ENCODE measurements at regions not wholly inside any gene's neighbourhood (a gene's known extent, or its start where the extent isn't known, plus 50 kb on each side); places are given as distances from the start of the nearest gene placed in this dataset.
"Not testable (repeated sequence)": the region's sequence is repeated elsewhere in the genome, so short reads cannot be mapped to it uniquely, and the experiment has no call there.

DNA sequence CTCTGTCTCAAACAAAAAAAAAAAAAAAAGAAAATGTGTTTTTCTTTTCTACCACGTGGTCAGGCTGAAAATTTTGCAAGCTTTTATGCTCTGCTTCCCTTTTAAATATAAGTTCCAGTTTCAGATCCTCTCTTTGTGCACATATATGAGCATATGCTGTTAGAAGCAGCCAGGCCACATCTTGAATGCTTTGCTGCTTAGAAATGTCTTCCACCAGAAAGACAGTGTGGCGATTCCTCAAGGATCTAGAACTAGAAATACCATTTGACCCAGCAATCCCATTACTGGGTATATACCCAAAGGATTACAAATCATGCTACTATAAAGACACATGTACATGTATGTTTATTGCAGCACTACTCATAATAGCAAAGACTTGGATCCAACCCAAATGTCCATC is 119.0 kb downstream of the BMP4 start:
- H2AK5ac ChIP-seq (ENCODE audit: low read length): not testable (repeated sequence)

DNA sequence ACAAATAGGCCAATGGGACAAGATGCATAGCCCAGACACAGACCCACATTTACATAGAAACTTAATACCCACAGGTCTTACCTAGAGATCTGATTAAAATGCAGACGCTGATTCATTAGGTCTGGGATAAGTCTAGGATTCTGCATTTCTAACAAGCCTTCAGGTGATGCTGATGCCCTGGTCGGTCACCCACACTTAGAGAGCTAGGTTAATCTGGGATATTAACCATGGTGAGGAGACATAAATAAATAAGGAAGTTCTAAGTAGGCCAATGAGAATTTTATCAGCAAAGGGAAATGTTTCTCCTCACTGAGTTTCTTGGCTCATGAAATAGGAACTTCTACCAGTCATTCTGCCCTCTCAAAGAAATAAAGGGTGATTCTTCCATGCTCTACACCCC is 120.1 kb downstream of the BMP4 start:
- H4K8ac ChIP-seq (ENCODE audit: low read depth, low read length): no peak overlapping the region
- peaks cover 1% of the 10 kb centered on the region for H3K9me3 ChIP-seq (ENCODE audit: insufficient read depth, low read depth, low read length)
- H4K91ac ChIP-seq (ENCODE audit: low read depth, low read length): no peak overlapping the region
- no peak overlapping the region for H2BK120ac ChIP-seq (ENCODE audit: insufficient read depth, low read length, poor library complexity)
- no peak overlapping the region for H3K4ac ChIP-seq (ENCODE audit: low read depth, low read length)
- H3K79me1 ChIP-seq (ENCODE audit: low read length): no peaks in the 10 kb centered on the region
- H4K12ac ChIP-seq (ENCODE audit: low read depth, low read length): no peak overlapping the region
- H3K27ac ChIP-seq (ENCODE audit: low read depth, low read length): no peak overlapping the region
- H2BK12ac ChIP-seq (ENCODE audit: low read length): no peak overlapping the region
- no peak for DNase-seq
- no peak overlapping the region for H2BK5ac ChIP-seq (ENCODE audit: low read depth, low read length, poor library complexity)
- H2AK5ac ChIP-seq (ENCODE audit: low read length): no peak overlapping the region
- H3K4me1 ChIP-seq (ENCODE audit: control insufficient read depth in 1 of 2, insufficient read depth in 2 of 2, low read length in 2 of 2): no peaks in the 10 kb centered on the region
- no peaks in the 10 kb centered on the region for H3K36me3 ChIP-seq (ENCODE audit: control insufficient read depth in 1 of 2, insufficient read depth in 2 of 2, low read length in 2 of 2)
- WGBS (ENCODE audit: extremely low coverage, insufficient coverage, insufficient read length): no CpG with 5 or more reads among the region's 2 CpGs
- no peak overlapping the region for H3K4me2 ChIP-seq (ENCODE audit: low read length)
- no peak overlapping the region for H3K23ac ChIP-seq (ENCODE audit: low read length)
- H3K79me2 ChIP-seq (ENCODE audit: control insufficient read depth, insufficient read depth, low read length, poor library complexity): no peaks in the 10 kb centered on the region
- H3K4me3 ChIP-seq (ENCODE audit: low read depth, low read length): no peak overlapping the region
- H3K18ac ChIP-seq (ENCODE audit: low read length): no peak overlapping the region
- H2AFZ ChIP-seq (ENCODE audit: insufficient read depth, low read length, poor library complexity): no peak overlapping the region
- no peaks in the 10 kb centered on the region for H3K27me3 ChIP-seq (ENCODE audit: insufficient read depth, low read length)
- H3K9ac ChIP-seq (ENCODE audit: low read length): no peak overlapping the region
- no peak overlapping the region for H3K14ac ChIP-seq (ENCODE audit: low read length)

More for the DNA sequence above, 119.0 kb downstream of the BMP4 start:
- H3K4me3 ChIP-seq (ENCODE audit: low read depth, low read length); H3K14ac ChIP-seq (ENCODE audit: low read length); H3K4me1 ChIP-seq (ENCODE audit: control insufficient read depth in 1 of 2, insufficient read depth in 2 of 2, low read length in 2 of 2); H3K27me3 ChIP-seq (ENCODE audit: insufficient read depth, low read length); H3K27ac ChIP-seq (ENCODE audit: low read depth, low read length); H4K8ac ChIP-seq (ENCODE audit: low read depth, low read length); H3K9me3 ChIP-seq (ENCODE audit: insufficient read depth, low read depth, low read length); H4K12ac ChIP-seq (ENCODE audit: low read depth, low read length); H3K18ac ChIP-seq (ENCODE audit: low read length); H2BK12ac ChIP-seq (ENCODE audit: low read length); H3K36me3 ChIP-seq (ENCODE audit: control insufficient read depth in 1 of 2, insufficient read depth in 2 of 2, low read length in 2 of 2); H2AFZ ChIP-seq (ENCODE audit: insufficient read depth, low read length, poor library complexity); DNase-seq; H3K79me2 ChIP-seq (ENCODE audit: control insufficient read depth, insufficient read depth, low read length, poor library complexity); H3K9ac ChIP-seq (ENCODE audit: low read length); H3K23ac ChIP-seq (ENCODE audit: low read length); H3K79me1 ChIP-seq (ENCODE audit: low read length); H3K4me2 ChIP-seq (ENCODE audit: low read length); H2BK120ac ChIP-seq (ENCODE audit: insufficient read depth, low read length, poor library complexity); H4K91ac ChIP-seq (ENCODE audit: low read depth, low read length); H3K4ac ChIP-seq (ENCODE audit: low read depth, low read length); H2BK5ac ChIP-seq (ENCODE audit: low read depth, low read length, poor library complexity): not testable (repeated sequence)
- WGBS (ENCODE audit: extremely low coverage, insufficient coverage, insufficient read length): no CpG with 5 or more reads among the region's 2 CpGs

DNA sequence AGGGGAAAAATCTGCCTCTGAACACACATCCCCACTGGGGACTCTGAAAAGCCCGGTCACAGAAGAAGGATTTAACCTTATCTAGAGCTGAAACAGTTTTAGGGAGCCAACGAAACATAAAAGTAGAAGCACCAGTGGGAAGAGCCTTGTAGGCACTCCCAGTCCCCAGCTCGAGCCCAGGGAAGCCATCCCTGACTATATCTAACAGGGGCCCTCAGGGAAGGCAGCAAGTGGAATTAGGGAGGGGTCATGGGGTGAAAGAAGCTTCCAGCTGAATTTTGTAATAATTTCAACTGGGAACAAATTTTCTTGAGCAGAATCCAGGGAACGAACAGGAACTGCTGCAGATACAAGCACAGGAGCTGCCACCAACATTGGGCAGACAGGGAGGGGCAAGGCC is 127.8 kb downstream of the BMP4 start:
- no peak overlapping the region for H4K12ac ChIP-seq (ENCODE audit: low read depth, low read length)
- DNase-seq: no peak
- no peak overlapping the region for H3K4me3 ChIP-seq (ENCODE audit: low read depth, low read length)
- no peaks in the 10 kb centered on the region for H3K36me3 ChIP-seq (ENCODE audit: control insufficient read depth in 1 of 2, insufficient read depth in 2 of 2, low read length in 2 of 2)
- H2BK12ac ChIP-seq (ENCODE audit: low read length): no peak overlapping the region
- H3K18ac ChIP-seq (ENCODE audit: low read length): no peak overlapping the region
- WGBS (ENCODE audit: extremely low coverage, insufficient coverage, insufficient read length): no CpG with 5 or more reads among the region's 4 CpGs
- H3K27ac ChIP-seq (ENCODE audit: low read depth, low read length): no peak overlapping the region
- H2BK5ac ChIP-seq (ENCODE audit: low read depth, low read length, poor library complexity): no peak overlapping the region
- H3K79me1 ChIP-seq (ENCODE audit: low read length): no peaks in the 10 kb centered on the region
- no peaks in the 10 kb centered on the region for H3K27me3 ChIP-seq (ENCODE audit: insufficient read depth, low read length)
- no peak overlapping the region for H2AK5ac ChIP-seq (ENCODE audit: low read length)
- H4K91ac ChIP-seq (ENCODE audit: low read depth, low read length): no peak overlapping the region
- no peak overlapping the region for H3K14ac ChIP-seq (ENCODE audit: low read length)
- H3K23ac ChIP-seq (ENCODE audit: low read length): no peak overlapping the region
- H3K4ac ChIP-seq (ENCODE audit: low read depth, low read length): no peak overlapping the region
- H3K4me1 ChIP-seq (ENCODE audit: control insufficient read depth in 1 of 2, insufficient read depth in 2 of 2, low read length in 2 of 2): no peaks in the 10 kb centered on the region
- no peak overlapping the region for H2BK120ac ChIP-seq (ENCODE audit: insufficient read depth, low read length, poor library complexity)
- H3K4me2 ChIP-seq (ENCODE audit: low read length): no peak overlapping the region
- H2AFZ ChIP-seq (ENCODE audit: insufficient read depth, low read length, poor library complexity): no peak overlapping the region
- no peak overlapping the region for H3K9ac ChIP-seq (ENCODE audit: low read length)
- H3K79me2 ChIP-seq (ENCODE audit: control insufficient read depth, insufficient read depth, low read length, poor library complexity): no peaks in the 10 kb centered on the region
- no peak overlapping the region for H4K8ac ChIP-seq (ENCODE audit: low read depth, low read length)
- H3K9me3 ChIP-seq (ENCODE audit: insufficient read depth, low read depth, low read length): no peaks in the 10 kb centered on the region

DNA sequence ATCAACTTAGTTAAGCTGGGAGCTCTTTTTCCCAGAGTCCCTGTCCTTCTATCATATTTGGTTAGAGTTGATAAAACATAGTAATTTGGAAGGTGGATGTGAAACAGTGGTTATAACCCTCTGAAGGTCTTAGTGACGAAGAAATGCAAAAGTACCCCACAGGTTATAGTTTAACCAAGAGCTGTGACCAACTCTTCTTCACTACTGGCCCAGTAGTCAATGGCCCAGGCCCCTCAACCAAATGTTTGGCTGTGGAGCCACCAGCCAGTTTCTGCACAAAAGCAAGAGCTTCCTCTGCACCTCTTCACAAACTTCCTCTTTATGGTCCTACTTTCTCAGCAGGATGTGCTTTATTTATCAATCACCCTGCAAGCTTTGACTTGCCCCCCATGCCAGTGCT is 132.6 kb downstream of the BMP4 start:
- H3K14ac ChIP-seq (ENCODE audit: low read length): no peak overlapping the region
- WGBS (ENCODE audit: extremely low coverage, insufficient coverage, insufficient read length): no CpG with 5 or more reads among the region's 1 CpG
- H4K91ac ChIP-seq (ENCODE audit: low read depth, low read length): no peak overlapping the region
- H3K9ac ChIP-seq (ENCODE audit: low read length): no peak overlapping the region
- H3K4ac ChIP-seq (ENCODE audit: low read depth, low read length): no peak overlapping the region
- H4K8ac ChIP-seq (ENCODE audit: low read depth, low read length): no peak overlapping the region
- no peaks in the 10 kb centered on the region for H3K4me1 ChIP-seq (ENCODE audit: control insufficient read depth in 1 of 2, insufficient read depth in 2 of 2, low read length in 2 of 2)
- DNase-seq: no peak
- no peaks in the 10 kb centered on the region for H3K27me3 ChIP-seq (ENCODE audit: insufficient read depth, low read length)
- no peak overlapping the region for H3K23ac ChIP-seq (ENCODE audit: low read length)
- no peak overlapping the region for H4K12ac ChIP-seq (ENCODE audit: low read depth, low read length)
- H3K27ac ChIP-seq (ENCODE audit: low read depth, low read length): no peak overlapping the region
- H3K36me3 ChIP-seq (ENCODE audit: control insufficient read depth in 1 of 2, insufficient read depth in 2 of 2, low read length in 2 of 2): no peaks in the 10 kb centered on the region
- H2AK5ac ChIP-seq (ENCODE audit: low read length): no peak overlapping the region
- no peak overlapping the region for H3K18ac ChIP-seq (ENCODE audit: low read length)
- H3K79me1 ChIP-seq (ENCODE audit: low read length): no peaks in the 10 kb centered on the region
- H3K9me3 ChIP-seq (ENCODE audit: insufficient read depth, low read depth, low read length): no peaks in the 10 kb centered on the region
- no peak overlapping the region for H3K4me2 ChIP-seq (ENCODE audit: low read length)
- H3K79me2 ChIP-seq (ENCODE audit: control insufficient read depth, insufficient read depth, low read length, poor library complexity): no peaks in the 10 kb centered on the region
- H2BK5ac ChIP-seq (ENCODE audit: low read depth, low read length, poor library complexity): no peak overlapping the region
- H2BK120ac ChIP-seq (ENCODE audit: insufficient read depth, low read length, poor library complexity): no peak overlapping the region
- H2BK12ac ChIP-seq (ENCODE audit: low read length): no peak overlapping the region
- no peak overlapping the region for H2AFZ ChIP-seq (ENCODE audit: insufficient read depth, low read length, poor library complexity)
- H3K4me3 ChIP-seq (ENCODE audit: low read depth, low read length): no peak overlapping the region
